K562 (cell line): ENCODE measurements at regions not wholly inside any gene's neighbourhood (a gene's known extent, or its start where the extent isn't known, plus 50 kb on each side); places are given as distances from the start of the nearest gene placed in this dataset.

Source experiments
- BHLHE40 ChIP-seq: IDR thresholded peaks from 2 replicates; pipeline ENCODE4 v1.6.1; 2011; ENCODE audit warnings: low read length, improper control_type of control experiment
- CBX5 ChIP-seq: IDR thresholded peaks from 2 replicates; pipeline ENCODE4 v1.6.1; 2014; ENCODE audit warnings: low read depth, borderline replicate concordance
- CTCF ChIP-seq, 3 experiments: IDR thresholded peaks in 2 of 3; conservative IDR thresholded peaks in 1 of 3; 2 replicates each; pipeline ENCODE4 v1.5.1; 2011 to 2012; ENCODE audit warnings: low read length in 3 of 3, mild to moderate bottlenecking in 3 of 3, control low read depth in 2 of 3, improper control_type of control experiment in 1 of 3, inconsistent platforms in 1 of 3, low read depth in 1 of 3, mixed read lengths in 1 of 3, moderate library complexity in 1 of 3; ENCODE audit not compliant: insufficient read depth in 2 of 3
- ELK1 ChIP-seq: sonication (generic); formaldehyde crosslinking; IDR thresholded peaks from 2 replicates; pipeline ENCODE4 v1.8.1; 2022; ENCODE audit warnings: missing genetic modification reagents
- EZH2 ChIP-seq: IDR thresholded peaks from 2 replicates; pipeline ENCODE4 v1.6.1; 2012; ENCODE audit warnings: low read depth, mild to moderate bottlenecking, inconsistent platforms, low read length, borderline replicate concordance
- HDAC6 ChIP-seq: IDR thresholded peaks from 2 replicates; pipeline ENCODE4 v1.6.1; 2012; ENCODE audit warnings: low read depth, mild to moderate bottlenecking, control low read depth, inconsistent platforms, low read length, moderate library complexity
- HMGXB4 ChIP-seq: sonication (generic); formaldehyde crosslinking; IDR thresholded peaks from 2 replicates; pipeline ENCODE4 v1.8.1; 2023; ENCODE audit warnings: mild to moderate bottlenecking, missing genetic modification reagents
- MAFK ChIP-seq: IDR thresholded peaks from 2 replicates; pipeline ENCODE4 v1.6.1; 2011; ENCODE audit warnings: low read length, improper control_type of control experiment
- MAX ChIP-seq: sonication (generic); formaldehyde crosslinking; IDR thresholded peaks from 2 replicates; pipeline ENCODE4 v1.9.0; 2022; ENCODE audit warnings: mild to moderate bottlenecking, missing genetic modification reagents
- RAD21 ChIP-seq, 2 experiments: fragments of 250-450 bp in 1 of 2; fragments of 450-650 bp in 1 of 2; sonication (Bioruptor Pico) in 1 of 2; formaldehyde crosslinking in 1 of 2; IDR thresholded peaks in 1 of 2; conservative IDR thresholded peaks in 1 of 2; 2 replicates each; pipeline versions ENCODE4 v1.4.0 to v1.8.0; 2020 to 2022; ENCODE audit warnings: mild to moderate bottlenecking in 2 of 2, moderate library complexity in 1 of 2
- RB1 ChIP-seq: fragments of 450-650 bp; IDR thresholded peaks from 2 replicates; pipeline ENCODE4 v1.6.1; 2017; ENCODE audit warnings: low read depth, mild to moderate bottlenecking
- THRA ChIP-seq: fragments of 450-650 bp; IDR thresholded peaks from 2 replicates; pipeline ENCODE4 v1.6.1; 2017; ENCODE audit warnings: mild to moderate bottlenecking, moderate library complexity
- ZNF24 ChIP-seq: fragments of 450-650 bp; IDR thresholded peaks from 2 replicates; pipeline ENCODE4 v1.6.1; 2016

GRCh38 chr6:21332077-21332476 lies 261.5 kb upstream of the SOX4 start:
- TF ChIP-seq EZH2 (no peak), BHLHE40 (no peak), RAD21 (CRISPR knock-in tag; conservative IDR thresholded peaks at IDR 0.05 in 1 of 2, IDR thresholded peaks at IDR 0.05 in 1 of 2) (no peak), HMGXB4 (no peak), MAX (no peak), HDAC6 (no peak), MAFK (no peak), ELK1 (CRISPR knock-in tag) (no peak), THRA (no peak), CTCF (IDR thresholded peaks at IDR 0.05 in 2 of 3, conservative IDR thresholded peaks at IDR 0.05 in 1 of 3; ENCODE audit: insufficient read depth in 2 of 3, low read depth in 1 of 3, low read length in 3 of 3) (no peak), ZNF24 (no peak), RB1 (no peak), CBX5 (no peak)
